Psoas muscle (tissue), 7 donors: ENCODE measurements at regions not wholly inside any gene's neighbourhood (a gene's known extent, or its start where the extent isn't known, plus 50 kb on each side); places are given as distances from the start of the nearest gene placed in this dataset.

Source experiments
- ATAC-seq, 4 donors: fragments of 200-7000 bp; cut with Tn5 transposase; one replicate each; pipeline ENCODE4 v1.9.1; 2020; ENCODE audit warnings: moderate library complexity in 3 of 4, mild to moderate bottlenecking in 2 of 4
- DNase-seq, 2 donors: peaks; one replicate each; pipeline ENCODE4 v3.0.0-alpha.2; 2020
- H3K27ac ChIP-seq: fragments of 200-600 bp; one replicate; pipeline ENCODE4 v1.8.0; 2022
- H3K27me3 ChIP-seq, 3 donors: fragments of 200-600 bp in 1 of 3; one replicate each; pipeline versions ENCODE4 v1.6.1 to v1.8.0; 2013 to 2022; ENCODE audit warnings: low read length in 2 of 3, mild to moderate bottlenecking in 2 of 3, moderate library complexity in 1 of 3; ENCODE audit not compliant: insufficient read depth in 3 of 3
- H3K36me3 ChIP-seq, 2 donors: fragments of 200-600 bp in 1 of 2; one replicate each; pipeline versions ENCODE4 v1.6.1 to v1.8.0; 2013 to 2022; ENCODE audit warnings: low read depth in 1 of 2, mild to moderate bottlenecking in 1 of 2, moderate library complexity in 1 of 2; ENCODE audit not compliant: insufficient read depth in 1 of 2
- H3K4me1 ChIP-seq: fragments of 200-600 bp; one replicate; pipeline ENCODE4 v1.8.0; 2022
- H3K4me3 ChIP-seq: fragments of 200-600 bp; one replicate; pipeline ENCODE4 v1.8.0; 2022; ENCODE audit warnings: mild to moderate bottlenecking
- H3K9me3 ChIP-seq: fragments of 200-600 bp; one replicate; pipeline ENCODE4 v1.8.0; 2022
- CTCF ChIP-seq: fragments of 200-600 bp; IDR thresholded peaks from one replicate; pipeline ENCODE4 v1.8.0; 2022; ENCODE audit warnings: antibody characterized with exemption
- WGBS, 3 donors: extraction: QIAGEN DNeasy Blood & Tissue Kit; methylation state at CpG; one replicate each; pipeline versions ENCODE4 v1.1.6 to v1.1.7; 2013; 5-methylcytosine and 5-hydroxymethylcytosine counted together
- intact Hi-C, 2 donors: fragments of 100-400 bp; cut with DNase I; formaldehyde crosslinking; loops; one replicate each; pipeline versions ENCODE4 v1.11.0 to v1.14.2; 2022
- donor health status: healthy with polysubstance abuse.
- donor health status: DM: no; HTN: no; CAD: no; lungs with moderate emphysema.
- donor health status: Bipolar disorder and iron deficiency.
- donor health status: healthy.
- donor health status: DM: yes; HTN: yes; CAD: no.
- donor health status: DM: no; HTN: no; CAD: no.
- donor health status: DM: yes; HTN: yes; CAD: no.

DNA sequence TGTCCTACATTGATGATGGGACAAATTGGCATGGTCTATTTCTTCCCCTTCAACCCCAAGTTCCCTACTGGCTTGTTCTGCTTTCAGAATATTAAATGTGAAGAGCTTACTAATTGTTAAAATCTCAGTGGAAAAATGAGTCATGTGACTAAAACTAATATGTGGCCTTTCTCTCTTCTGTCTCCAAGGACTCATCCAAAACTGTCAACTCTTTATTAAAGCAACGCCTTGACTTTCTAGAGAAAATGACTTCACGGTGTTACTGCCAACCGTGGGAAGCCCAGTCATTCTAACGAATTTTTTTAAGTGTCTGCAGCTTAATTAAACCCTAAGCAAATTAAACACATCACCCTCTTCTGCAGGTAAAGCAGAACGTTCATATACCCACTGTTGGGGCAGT, 431.6 kb downstream of the DTWD2 start:
- Histone ChIP-seq H3K4me3 (no peak overlapping the region), H3K4me1 (no peaks in the 10 kb centered on the region), H3K36me3 (no peaks in the 10 kb centered on the region), H3K9me3 (no peaks in the 10 kb centered on the region), H3K27ac (no peak overlapping the region), H3K27me3 (no peaks in the 10 kb centered on the region)
- TF ChIP-seq CTCF, result no peak
- WGBS, 3 donors, result 80 to 88% (median 82%) methylated on average over 5 of the region's 5 CpGs
- DNase-seq (no peak), ATAC-seq (no peak)
- intact Hi-C loops, result no loop called here

GRCh38 chr5:118555727-118556126, 432.6 kb downstream of the DTWD2 start:
- intact Hi-C loops, result no loop called here
- DNase-seq, result no peak
- ATAC-seq, result no peak
- TF ChIP-seq CTCF, result no peak
- Histone ChIP-seq H3K27me3 (no peaks in the 10 kb centered on the region), H3K4me1 (no peaks in the 10 kb centered on the region), H3K36me3 (no peaks in the 10 kb centered on the region), H3K4me3 (no peak overlapping the region), H3K9me3 (no peaks in the 10 kb centered on the region), H3K27ac (no peak overlapping the region)
- 91 to 95% (median 92%) methylated on average over 2 of the region's 2 CpGs for WGBS, 3 donors

GRCh38 chr5:118554981-118555380, 433.4 kb downstream of the DTWD2 start:
- H3K27me3 ChIP-seq, result no peaks in the 10 kb centered on the region
- H3K36me3 ChIP-seq, result no peaks in the 10 kb centered on the region
- no peak overlapping the region for H3K4me3 ChIP-seq
- DNase-seq (no peak), ATAC-seq (no peak)
- no peak overlapping the region for H3K27ac ChIP-seq
- intact Hi-C loops, result no loop called here
- no peaks in the 10 kb centered on the region for H3K4me1 ChIP-seq
- H3K9me3 ChIP-seq, result no peaks in the 10 kb centered on the region
- TF ChIP-seq CTCF, result no peak
- WGBS, 3 donors, result 69 to 80% (median 75%) methylated on average over 4 of the region's 4 CpGs

- Histone ChIP-seq H3K27me3 (peaks cover 0 to under 1% (median 0%) of the 10 kb centered on the region in 3 donors), H3K36me3 (no peaks in the 10 kb centered on the region), H3K4me3 (no peak overlapping the region), H3K9me3 (no peaks in the 10 kb centered on the region), H3K27ac (no peak overlapping the region), H3K4me1 (no peaks in the 10 kb centered on the region)
- intact Hi-C loops, result no loop called here
- DNase-seq (no peak), ATAC-seq (no peak)
- TF ChIP-seq CTCF, result no peak
- 97% methylated on average over 2 of the region's 2 CpGs for WGBS, 3 donors
Measured at GRCh38 chr5:118554241-118554640, 434.1 kb downstream of the DTWD2 start.

DNA sequence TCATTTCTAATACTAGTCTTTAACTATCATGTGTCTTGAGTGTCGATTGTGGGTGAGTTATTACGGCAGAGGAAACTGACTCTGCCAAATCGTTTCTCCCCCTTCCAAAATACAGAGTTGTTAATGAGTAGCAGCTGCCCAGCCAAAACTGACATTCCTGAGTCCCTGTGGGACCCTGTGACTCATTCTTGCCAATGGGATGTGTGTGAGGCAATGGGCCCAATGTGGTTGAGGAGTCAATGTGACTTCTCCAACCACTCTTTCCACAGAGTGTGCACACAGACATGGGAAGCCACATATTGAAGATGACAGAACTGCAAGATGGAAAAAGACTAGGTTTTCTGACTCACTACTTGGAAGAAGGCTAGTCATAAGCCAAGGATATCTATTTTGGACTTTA, 434.7 kb downstream of the DTWD2 start:
- 11 to 23% (median 16%) methylated on average over 3 of the region's 3 CpGs for WGBS, 3 donors
- ATAC-seq, result peak; percentile 47 to 80 (median 59)
- peak; percentile 39 to 64 for DNase-seq
- TF ChIP-seq CTCF, result no peak
- intact Hi-C loops, result no loop called here
- no peaks in the 10 kb centered on the region for H3K36me3 ChIP-seq
- H3K27me3 ChIP-seq, result peaks cover 0 to 2% (median 0%) of the 10 kb centered on the region in 3 donors
- no peaks in the 10 kb centered on the region for H3K9me3 ChIP-seq
- H3K4me1 ChIP-seq, result no peaks in the 10 kb centered on the region
- no peak overlapping the region for H3K4me3 ChIP-seq
- no peak overlapping the region for H3K27ac ChIP-seq
